Left renal cortex interstitium (tissue), 4 donors: ENCODE measurements at regions not wholly inside any gene's neighbourhood (a gene's known extent, or its start where the extent isn't known, plus 50 kb on each side); places are given as distances from the start of the nearest gene placed in this dataset.
"Not testable (repeated sequence)": the region's sequence is repeated elsewhere in the genome, so short reads cannot be mapped to it uniquely, and the experiment has no call there.

Source experiments
- DNase-seq, 4 donors: peaks; one replicate each; pipeline ENCODE4 v3.0.0-alpha.2; 2013; ENCODE audit warnings: low read depth in 4 of 4, low spot score in 2 of 4, missing footprints in 1 of 4

DNA sequence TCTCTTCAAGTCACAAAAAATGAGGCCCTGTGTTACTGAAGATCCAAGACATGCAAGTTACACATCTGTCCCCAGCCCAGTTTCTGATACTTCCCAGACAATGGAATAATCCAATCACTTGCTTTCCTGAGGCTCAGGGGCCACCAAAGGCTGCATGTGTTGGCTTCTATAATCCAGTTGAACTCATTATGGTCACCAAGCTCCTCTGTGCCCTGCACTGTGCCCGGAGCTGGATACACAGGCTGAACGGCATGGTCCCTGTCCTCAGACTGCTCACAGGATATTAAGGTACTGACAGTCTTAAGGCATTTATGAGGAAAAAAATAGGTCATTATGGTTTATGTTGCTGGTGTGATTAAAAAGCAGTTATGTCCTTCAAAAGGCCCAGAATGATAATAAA lies 117.0 kb upstream of the SYT6 start:
- no peak for DNase-seq

DNA sequence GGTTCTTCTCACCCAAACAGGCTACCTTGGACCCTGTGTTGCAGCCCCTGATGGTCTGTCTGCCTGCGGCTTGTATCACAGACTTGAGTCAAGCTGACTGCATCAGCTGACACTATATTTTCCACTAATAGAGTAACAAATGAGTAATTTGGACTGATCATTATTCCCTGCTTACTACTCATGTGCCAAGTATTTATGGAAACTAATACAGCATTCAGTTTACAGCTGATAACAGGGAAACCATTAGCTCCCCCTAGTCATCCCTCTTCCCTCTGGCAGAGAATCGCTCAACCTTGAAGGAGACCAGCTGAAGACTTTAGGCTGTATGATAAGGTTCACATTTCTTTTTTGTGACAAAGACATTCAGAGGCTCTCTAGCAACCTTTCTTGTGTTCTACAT lies 116.6 kb upstream of the SYT6 start:
- no peak for DNase-seq

DNA sequence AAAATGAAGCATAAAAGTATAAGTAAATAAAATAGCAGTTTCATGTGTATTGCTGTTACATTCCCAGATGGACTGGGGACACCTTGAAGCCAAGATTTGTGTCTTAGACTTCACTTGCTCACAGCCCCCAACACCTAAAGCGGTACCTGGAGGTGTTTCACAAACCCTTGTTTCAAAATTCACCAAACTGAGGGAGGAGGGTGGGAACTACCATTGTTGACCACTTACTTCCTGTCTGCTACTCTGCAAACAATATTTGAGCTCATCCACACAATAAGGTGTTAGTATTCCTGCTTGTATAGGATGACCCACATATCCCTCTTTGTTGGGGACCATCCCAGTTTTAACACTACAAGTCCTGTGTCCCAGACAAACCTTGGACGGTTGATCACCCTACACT lies 115.9 kb upstream of the SYT6 start:
- DNase-seq = no peak

DNA sequence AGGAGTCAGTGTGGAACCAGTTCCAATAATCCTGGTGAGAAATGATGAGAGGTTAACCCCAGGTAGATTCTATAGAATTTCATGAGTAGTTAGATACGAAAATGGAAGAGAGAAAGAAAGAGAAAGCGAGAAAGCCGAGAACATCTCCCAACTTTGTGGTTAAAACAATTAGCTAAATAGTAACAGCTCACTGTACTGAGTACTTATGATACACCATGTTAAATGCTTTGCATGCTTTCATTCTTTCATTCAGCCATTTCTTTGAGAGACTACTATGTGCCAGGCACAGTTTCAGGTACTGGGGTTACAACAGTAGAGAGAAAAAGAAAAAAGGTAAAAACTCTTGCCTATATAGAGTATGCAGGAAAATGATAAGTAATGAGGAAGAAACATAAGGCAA lies 109.7 kb upstream of the SYT6 start:
- no peak for DNase-seq

DNA sequence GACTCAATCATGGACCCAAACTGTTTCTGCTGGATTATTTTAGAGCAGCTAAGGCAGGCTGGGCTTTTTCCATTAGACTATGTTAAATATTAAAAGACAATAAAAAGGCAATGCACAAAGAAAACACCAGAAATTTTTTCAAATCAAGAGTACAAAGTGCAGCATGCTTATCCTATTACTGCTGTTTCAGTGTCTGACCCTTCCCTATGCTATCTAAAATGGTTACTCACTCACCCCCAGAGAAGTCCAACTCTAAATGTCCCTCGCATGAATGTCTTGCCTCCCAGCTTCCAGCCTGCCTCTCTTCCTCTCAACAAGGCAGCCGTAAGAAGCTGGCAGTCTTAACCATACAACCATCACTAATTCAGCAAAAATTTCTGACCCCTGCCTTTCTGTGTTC lies 108.7 kb upstream of the SYT6 start:
- no peak for DNase-seq

DNA sequence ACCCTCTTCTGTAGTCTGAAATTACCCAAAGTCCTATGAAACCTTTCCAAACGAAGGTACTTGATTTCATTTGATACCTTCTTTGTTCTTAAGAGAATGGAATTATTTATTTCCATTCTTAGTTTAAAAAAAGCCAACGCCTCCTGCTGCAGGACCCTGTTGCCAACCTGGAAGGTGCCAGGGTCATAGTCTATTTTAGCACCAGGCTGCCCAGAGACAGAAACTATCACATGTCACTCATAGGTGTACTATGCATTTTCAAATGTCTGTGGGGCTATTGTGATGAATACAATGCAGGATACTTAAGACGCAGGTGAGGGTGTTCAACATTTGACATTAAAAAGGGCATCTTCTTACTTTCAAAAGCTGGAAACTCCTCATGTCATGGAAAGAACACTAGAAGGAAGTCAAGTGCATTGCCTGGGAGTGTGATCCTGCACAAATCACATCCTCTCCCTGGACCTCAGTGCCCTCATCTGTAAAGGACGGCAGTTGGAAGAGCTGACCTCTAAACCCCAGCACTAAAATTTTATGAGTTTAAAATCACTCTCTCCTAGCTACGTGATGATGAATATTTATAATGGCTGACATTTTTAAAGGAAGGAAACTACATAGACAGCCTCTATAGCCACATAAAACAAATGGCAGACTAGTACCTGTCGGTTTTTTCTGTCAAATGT lies 107.3 kb upstream of the SYT6 start:
- DNase-seq = no peak

DNA sequence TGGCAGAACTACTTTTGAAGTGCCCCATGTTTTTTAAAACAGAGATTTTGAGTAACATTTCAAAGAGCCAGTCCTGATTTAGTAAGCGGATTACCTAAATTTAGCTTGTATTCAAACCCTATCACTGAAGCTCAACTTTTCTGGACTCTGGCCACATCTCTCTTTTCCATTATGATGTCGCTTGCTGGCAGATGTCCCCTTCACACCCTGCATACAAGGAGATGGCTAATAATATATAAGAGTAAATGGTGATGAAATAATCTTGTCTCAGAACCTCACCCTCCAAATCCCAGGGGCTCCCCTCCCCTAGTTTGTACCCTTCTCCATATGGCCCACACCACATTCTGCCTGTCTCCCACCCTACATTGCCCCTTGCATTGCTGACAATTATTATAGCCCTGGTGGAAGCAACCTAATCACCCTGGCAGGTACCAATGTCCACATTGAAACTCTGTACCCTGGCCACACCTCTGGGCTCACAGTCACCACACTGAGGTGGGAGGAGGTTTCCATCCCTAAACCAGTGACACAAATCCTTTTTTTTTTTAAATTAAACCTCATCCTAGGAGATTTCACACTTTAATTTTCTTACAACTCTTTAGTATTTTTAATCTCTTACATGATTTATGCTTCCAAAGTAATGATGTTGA lies 106.0 kb upstream of the SYT6 start:
- DNase-seq = no peak

DNA sequence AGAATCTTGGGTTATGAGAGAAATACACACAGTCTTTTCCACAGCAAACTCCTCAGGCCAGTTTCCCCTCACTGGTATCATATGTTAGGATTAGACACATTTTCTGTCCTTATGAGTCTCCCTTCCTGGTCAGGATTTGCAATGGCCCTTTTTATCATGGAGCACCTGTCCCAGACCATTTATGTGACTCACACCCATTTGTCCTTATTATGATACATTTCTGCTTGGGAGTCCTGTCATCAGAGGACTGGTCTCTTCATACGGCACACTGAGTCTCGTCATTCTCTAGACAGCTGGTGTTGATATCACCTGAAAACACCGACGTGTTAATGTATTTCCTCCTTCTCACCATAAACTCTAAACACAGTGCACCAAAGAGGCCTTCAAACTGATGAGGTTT lies 105.0 kb upstream of the SYT6 start:
- no peak for DNase-seq

DNA sequence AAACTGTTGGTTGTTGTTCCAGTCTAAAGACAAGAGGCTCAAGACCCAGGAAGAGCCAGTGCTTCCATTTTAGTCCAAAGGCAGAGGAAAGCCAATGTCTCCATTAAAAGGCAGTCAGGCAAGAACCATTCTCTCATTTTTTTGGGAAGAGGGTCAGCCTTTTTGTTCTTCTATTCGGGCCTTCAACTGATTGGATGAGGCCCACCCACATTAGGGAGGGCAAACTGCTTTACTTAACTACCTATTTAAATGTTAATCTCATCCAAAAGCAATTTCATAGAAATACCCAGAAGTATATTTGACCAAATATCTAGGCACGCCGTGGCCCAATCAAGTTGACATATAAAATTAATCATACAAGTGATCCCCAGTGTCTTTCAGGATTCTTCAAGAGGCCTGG lies 104.4 kb upstream of the SYT6 start:
- DNase-seq = no peak

DNA sequence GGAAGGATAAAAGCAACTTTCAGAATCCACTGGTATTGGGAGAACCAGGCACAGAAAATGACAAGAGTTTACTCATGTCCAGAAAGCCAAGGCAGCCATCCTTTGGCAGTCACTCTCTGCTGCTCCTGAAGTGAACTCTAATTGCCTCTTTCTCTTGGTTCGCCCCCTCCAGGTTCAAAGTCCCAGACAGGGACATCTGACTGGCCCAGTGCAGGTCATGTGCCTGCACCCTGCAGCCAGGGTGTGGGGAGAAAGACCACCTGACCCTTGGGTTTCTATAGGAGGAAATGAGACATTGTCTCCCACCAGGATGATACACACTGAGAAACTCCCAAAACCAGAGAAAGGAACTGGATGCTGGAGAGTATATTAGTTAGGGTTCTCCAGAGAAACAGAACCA lies 103.9 kb upstream of the SYT6 start:
- no peak for DNase-seq

DNA sequence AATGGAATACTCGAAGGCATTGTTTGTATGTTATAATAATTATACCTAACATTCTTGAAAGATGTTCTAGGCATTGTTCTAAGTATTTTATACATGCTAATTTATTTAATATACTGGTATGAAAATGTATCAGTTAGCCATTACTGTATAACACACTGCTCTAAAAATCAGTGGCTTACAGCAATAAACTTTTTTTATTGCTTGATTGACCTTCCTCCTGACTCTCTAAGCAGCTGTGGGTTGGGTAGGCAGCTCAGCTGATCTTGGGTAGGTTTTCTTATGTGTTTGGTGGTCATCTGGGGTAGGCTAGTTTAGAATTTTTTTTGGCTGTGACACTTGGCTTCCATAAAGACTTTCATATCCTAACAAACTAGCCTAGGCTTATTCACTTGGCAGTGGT lies 100.2 kb upstream of the SYT6 start:
- DNase-seq = no peak

DNA sequence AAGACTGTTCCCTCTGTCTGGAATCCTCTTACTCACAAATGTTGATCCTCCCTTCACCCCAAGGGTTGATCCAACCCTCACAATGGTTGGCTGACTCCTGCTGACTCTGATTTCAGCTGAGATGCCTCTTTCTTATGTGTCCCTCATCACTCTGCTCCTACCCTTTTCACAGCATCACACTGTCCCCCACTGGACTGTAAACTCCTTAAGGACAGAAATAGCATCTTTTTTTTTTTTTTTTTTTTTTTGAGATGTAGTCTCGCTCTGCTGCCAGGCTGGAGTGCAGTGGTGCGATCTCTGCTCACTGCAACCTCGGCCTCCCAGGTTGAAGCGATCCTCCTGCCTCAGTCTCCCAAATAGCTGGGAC lies 97.9 kb upstream of the SYT6 start:
- no peak for DNase-seq

DNA sequence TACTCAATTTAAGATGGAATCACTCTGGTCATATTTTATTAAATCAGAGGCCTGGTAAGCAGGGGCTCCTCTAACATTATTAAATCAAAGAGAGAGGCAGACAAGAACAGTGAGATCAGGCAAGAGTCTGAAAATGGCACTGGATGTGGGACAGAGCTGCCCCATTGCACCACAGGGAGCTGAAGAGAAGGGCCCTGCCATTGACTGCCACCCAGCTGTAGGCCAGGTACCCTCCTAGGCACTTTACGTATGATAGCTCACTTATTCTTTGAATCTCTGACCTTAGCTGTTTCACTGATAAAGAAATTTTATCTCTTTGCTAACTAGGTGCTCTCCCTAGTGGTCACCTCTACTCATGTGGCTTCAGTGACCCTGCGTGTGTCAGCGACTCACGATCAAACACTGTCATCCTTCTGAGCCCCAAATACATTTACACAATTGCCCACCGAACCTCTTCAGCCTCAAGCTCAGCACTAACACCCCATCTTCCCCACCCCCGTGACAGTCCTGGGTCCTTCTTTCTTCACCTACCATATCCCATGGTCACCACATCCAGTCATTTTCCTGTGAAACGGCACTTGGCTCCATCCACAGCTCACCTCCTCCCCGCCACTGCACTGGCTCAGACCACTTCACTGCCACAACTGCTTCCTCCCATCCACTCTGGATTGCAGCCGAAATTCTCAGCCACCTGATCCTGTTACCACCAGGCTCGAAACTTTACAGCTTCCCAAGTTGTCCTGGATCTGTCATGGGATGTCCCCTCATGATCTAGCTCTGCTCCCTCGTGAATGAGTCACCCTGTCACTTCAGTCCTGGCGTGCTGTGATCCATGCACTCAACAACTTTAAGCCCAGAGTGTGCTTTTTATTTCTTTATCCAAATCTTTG lies 97.3 kb upstream of the SYT6 start:
- no peak for DNase-seq

DNA sequence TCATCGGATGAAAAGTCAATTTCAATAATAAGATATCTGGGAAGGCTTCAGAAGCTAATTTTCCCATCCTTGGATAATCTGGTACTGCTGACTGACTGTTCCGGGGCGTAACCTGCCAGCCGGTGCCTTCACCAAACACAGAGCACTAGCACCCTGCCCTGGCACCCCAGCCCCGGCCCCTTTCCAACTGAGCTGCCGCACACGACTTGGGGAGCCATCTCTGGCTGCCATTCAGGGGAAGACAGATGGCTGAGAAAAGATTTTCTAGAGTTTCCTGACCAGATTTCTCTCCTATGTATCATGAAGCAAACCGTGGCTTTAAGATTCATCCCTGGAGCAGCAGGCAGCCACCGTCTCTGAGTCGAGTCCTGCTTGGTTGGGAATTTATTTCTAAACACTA lies 96.0 kb upstream of the SYT6 start:
- no peak for DNase-seq

DNA sequence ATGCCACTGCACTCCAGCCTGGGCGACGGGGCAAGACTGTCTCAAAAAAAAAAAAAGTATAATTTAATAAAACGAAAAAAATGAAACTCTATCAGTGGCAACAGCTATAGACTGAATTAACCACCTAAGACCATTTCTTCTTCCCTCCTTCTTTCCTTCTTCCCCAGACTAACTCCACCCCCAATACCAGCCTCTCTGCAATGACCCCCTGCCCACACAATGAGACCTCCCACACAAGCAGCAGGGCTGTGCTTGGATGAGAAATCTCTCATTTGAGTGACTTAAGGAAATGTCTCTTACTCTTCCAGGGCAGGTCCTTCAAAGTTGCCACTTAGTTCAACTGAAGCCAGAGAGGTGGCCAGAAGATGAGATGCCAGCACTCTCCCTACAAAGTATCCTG lies 94.5 kb upstream of the SYT6 start:
- no peak for DNase-seq

DNA sequence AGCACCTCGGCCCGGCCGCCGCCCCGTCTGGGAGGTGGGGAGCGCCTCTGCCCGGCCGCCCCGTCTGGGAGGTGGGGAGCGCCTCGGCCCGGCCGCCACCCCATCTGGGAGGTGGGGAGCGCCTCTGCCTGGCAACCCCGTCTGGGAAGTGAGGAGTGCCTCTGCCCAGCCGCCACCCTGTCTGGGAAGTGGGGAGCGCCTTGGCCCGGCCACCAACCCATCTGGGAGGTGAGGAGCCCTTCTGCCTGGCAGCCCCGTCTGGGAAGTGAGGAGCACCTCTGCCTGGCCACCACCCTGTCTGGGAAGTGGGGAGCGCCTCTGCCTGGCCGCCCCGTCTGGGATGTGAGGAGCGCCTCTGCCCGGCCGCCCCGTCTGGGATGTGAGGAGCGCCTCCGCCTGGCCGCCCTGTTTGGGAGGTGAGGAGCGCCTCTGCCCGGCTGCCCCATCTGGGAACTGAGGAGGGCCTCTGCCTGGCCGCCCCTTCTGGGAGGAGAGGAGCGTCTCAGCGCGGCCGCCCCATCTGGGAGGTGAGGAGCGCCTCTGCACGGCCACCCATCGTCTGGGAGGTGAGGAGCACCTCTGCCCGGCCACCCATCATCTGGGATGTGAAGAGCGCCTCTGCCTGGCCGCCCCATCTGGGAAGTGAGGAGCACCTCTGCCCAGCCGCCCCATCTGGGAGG lies 89.0 kb upstream of the SYT6 start:
- not testable (repeated sequence) for DNase-seq

DNA sequence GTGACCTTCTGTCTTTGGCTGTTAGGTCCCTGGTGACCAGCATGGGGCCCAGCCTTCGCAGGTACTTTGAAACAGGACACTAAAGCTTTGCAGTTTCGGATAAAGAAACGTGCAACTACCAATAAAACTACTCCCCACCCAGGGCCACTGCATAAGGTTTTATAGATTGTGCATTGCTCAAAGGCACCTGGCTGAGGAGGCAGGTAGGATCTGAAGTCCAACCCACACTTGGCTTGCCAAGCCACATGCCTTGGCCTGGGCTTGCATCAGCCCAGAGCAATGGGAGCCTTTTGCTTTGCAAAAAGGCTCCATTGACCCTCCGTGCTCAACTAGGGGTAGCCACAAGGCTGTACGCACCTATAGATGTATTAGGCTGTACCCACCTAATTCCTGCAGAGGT lies 84.4 kb upstream of the SYT6 start:
- no peak for DNase-seq

DNA sequence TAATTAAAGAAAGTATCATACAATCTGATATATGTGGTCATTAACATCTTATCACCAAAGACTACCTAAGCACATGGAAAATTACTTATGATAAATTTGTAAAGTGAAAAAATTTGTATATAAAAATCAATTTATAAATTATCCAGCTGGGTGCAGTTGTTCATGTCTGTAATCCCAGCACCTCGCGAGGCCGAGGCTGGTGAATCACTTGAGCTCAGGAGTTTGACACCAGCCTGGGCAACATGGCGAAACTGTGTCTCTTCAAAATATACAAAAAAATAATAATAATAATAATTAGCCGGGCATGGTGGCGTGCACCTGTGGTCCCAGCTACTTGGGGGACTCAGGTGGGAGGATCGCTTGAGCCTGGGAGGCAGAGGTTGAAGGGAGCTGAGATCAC lies 82.8 kb upstream of the SYT6 start:
- no peak for DNase-seq

DNA sequence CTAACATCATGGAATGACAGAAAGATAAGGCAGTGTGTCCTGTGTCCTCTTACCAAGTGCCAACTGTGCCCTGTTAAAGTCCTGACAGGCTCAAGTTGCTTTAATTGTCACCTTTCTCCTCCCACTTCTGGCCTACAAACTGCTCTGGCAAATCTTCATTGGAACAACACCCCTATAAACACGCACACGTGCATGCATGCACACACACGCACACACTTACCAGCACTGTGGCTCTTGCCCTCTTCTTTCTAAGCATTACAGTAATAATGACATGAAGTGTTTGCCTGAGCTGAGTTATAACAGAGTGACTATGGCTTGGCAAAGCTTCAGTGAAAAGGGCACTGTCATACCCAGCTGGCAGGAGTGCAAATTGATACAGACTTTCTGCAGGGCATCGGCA lies 82.3 kb upstream of the SYT6 start:
- no peak for DNase-seq

DNA sequence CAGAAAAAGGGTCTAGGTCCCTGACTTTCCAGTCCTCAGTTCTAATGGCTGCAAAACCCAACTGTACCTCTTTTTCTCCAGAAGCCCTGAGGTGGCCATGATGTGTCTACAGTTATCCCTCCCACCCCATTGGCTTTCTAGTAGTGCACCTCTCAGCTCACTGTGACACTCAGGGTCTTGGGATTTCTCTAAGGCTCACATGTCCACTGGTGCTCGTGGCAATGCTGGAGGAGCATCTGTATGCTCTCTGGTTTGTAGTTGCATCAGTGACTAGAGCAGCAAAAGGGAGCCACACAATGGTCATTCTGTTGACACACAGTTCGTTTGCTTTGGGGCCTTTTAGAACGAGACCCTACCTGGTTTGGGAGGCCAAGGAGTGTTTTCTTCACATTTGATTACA lies 81.6 kb upstream of the SYT6 start:
- no peak for DNase-seq

DNA sequence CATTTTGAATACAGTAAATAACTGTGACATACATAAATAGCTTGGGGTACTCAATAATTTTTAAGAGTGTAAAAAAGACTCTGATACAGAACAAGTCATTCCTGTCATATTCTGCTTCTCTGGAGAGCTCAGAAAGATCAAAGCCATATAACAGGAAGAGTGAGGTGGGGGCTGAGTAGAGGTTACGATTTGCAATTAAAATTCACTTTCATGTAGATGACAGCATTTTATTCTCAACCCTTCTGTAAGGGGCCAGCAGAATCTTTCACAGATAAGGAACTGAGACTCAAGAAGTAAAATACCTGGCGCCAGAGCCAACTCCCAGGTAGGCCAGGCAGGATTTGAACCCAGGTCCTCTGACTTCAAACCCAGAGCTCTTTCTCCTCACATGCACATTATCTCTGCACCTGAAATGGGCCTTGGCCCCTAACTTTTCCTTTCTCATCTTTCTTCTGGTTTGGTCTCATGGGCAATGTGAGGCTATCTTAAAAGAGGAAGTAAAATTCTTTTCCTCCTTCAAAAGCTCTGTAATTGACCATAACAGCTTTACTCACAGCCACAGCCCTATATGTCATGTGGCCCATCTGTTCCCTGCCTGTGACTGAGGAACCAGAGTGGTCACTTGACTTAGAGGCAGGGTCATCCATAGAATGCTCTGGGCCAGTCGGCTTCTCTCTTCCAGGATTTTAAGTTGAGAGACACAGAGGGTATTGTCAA lies 80.9 kb upstream of the SYT6 start:
- no peak for DNase-seq
